ENCODE measurements at regions not wholly inside any gene's neighbourhood (a gene's known extent, or its start where the extent isn't known, plus 50 kb on each side); places are given as distances from the start of the nearest gene placed in this dataset.

GRCh38 chr3:102006812-102007485 is 157.6 kb downstream of the NFKBIZ start:
- TF ChIP-seq CTCF (IDR thresholded peaks at IDR 0.05) (no peak), POLR2A (IDR thresholded peaks at IDR 0.05) (no peak)
